Heart left ventricle (tissue), 16 donors: ENCODE measurements at regions not wholly inside any gene's neighbourhood (a gene's known extent, or its start where the extent isn't known, plus 50 kb on each side); places are given as distances from the start of the nearest gene placed in this dataset.

Experiments used
- ATAC-seq, 4 donors: fragments of 200-7000 bp; cut with Tn5 transposase; one replicate each; pipeline ENCODE4 v1.9.1; 2020 to 2022; ENCODE audit warnings: moderate library complexity in 4 of 4, mild to moderate bottlenecking in 3 of 4, moderate number of reproducible peaks in 1 of 4
- DNase-seq, 5 donors: peaks; one replicate each; pipeline ENCODE4 v3.0.0-alpha.2; 2020
- H3K27ac ChIP-seq, 12 donors: fragments of 200-600 bp; sonication (generic) in 4 of 12; one replicate each; pipeline versions ENCODE4 v1.5.0 to v1.8.0; 2016 to 2022; ENCODE audit warnings: mild to moderate bottlenecking in 2 of 12
- H3K27me3 ChIP-seq, 9 donors: fragments of 200-600 bp; sonication (generic) in 2 of 9; one replicate each; pipeline versions ENCODE4 v1.5.1 to v1.8.0; 2016 to 2022; ENCODE audit warnings: mild to moderate bottlenecking in 3 of 9
- H3K36me3 ChIP-seq, 9 donors: fragments of 200-600 bp; sonication (generic) in 2 of 9; one replicate each; pipeline versions ENCODE4 v1.5.0 to v1.8.0; 2018 to 2022; ENCODE audit warnings: mild to moderate bottlenecking in 2 of 9
- H3K4me1 ChIP-seq, 12 donors: fragments of 200-600 bp; sonication (generic) in 4 of 12; one replicate each; pipeline versions ENCODE4 v1.5.0 to v1.8.0; 2016 to 2022; ENCODE audit warnings: mild to moderate bottlenecking in 3 of 12
- H3K4me3 ChIP-seq, 12 donors: fragments of 200-600 bp; sonication (generic) in 4 of 12; one replicate each; pipeline versions ENCODE4 v1.5.0 to v1.8.0; 2017 to 2022; ENCODE audit warnings: mild to moderate bottlenecking in 9 of 12, moderate library complexity in 4 of 12
- H3K9me3 ChIP-seq, 12 donors: fragments of 200-600 bp; sonication (generic) in 4 of 12; one replicate each; pipeline versions ENCODE4 v1.5.0 to v1.8.0; 2016 to 2022; ENCODE audit warnings: mild to moderate bottlenecking in 1 of 12
- POLR2A ChIP-seq, 2 donors: fragments of 450-650 bp; IDR thresholded peaks; one replicate each; pipeline ENCODE4 v1.6.1; 2017; ENCODE audit warnings: antibody characterized with exemption in 2 of 2, mild to moderate bottlenecking in 2 of 2, moderate library complexity in 2 of 2
- WGBS, 4 donors: extraction: QIAGEN DNeasy Blood & Tissue Kit in 2 of 4; methylation state at CpG; one replicate each; pipeline versions ENCODE4 v1.1.5 to v1.1.7; 2013 to 2018; 5-methylcytosine and 5-hydroxymethylcytosine counted together
- intact Hi-C, 10 donors: fragments of 100-400 bp; cut with DNase I; formaldehyde crosslinking; loops; one replicate each; pipeline versions ENCODE4 v1.11.1 to v1.14.2; 2022
- TF ChIP-seq, protein P1 (sequence below), 12 donors: fragments of 200-600 bp; sonication (generic) in 4 of 12; IDR thresholded peaks; one replicate each; pipeline versions ENCODE4 v1.5.0 to v1.8.0; 2018 to 2022; ENCODE audit warnings: antibody characterized with exemption in 12 of 12, mild to moderate bottlenecking in 5 of 12
- donor health status: ischemic (EF 13 %, LVEDD 7.1; RV severe dilation, severe dysfunction).
- donor health status: healthy with polysubstance abuse.
- donor health status: DM: no; HTN: yes; CAD: no.
- donor health status: DM: no; HTN: no; CAD: no.
- donor health status: ischemic (EF 25% LVEDD 6.9; RV normal size, moderate dysfunction).
- donor health status: ischemic (EF 25% LVEDD 5.7; RV mildly dilated, moderate dysfunction).
- donor health status: healthy.
- donor health status: DM: yes; HTN: yes; CAD: no.
- donor health status: ischemic (EF 35%, LVEDD 5.7; RV mildly dilated, moderate dysfunction).
- donor health status: nonischemic (EF 11% LVEDD 7.7; RV severe dilation, severe dysfunction).
- donor health status: DM: yes; HTN: yes; CAD: no.
- donor health status: PGD.
- donor health status: ischemic (EF 29% LVEDD 5.4; RV normal size, mild dysfunction).
- donor health status: nonischemic (EF 23%, LVEDD 6.1; RV moderate dilation, normal function).

DNA sequence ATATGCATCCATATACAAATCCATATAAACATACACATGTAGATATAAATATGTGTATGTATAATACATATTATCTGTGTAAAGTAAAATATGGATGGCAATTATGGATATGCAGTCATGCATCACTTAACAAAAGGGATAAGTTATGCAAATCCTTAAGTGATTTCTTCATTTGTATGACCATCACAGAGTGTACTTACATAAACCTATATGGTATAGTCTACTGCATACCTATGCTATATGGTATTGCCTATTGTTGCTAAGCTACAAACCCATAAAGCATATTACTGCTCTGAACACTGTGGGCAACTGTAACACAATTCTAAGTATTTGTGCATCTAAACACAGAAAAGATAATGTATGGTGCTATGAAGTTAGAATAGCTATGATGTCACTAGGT is 227.2 kb downstream of the SLC6A15 start:
- H3K9me3 ChIP-seq, result no peaks in the 10 kb centered on the region
- TF ChIP-seq POLR2A (IDR thresholded peaks at IDR 0.05), result no peak
- TF ChIP-seq, protein P1, sequence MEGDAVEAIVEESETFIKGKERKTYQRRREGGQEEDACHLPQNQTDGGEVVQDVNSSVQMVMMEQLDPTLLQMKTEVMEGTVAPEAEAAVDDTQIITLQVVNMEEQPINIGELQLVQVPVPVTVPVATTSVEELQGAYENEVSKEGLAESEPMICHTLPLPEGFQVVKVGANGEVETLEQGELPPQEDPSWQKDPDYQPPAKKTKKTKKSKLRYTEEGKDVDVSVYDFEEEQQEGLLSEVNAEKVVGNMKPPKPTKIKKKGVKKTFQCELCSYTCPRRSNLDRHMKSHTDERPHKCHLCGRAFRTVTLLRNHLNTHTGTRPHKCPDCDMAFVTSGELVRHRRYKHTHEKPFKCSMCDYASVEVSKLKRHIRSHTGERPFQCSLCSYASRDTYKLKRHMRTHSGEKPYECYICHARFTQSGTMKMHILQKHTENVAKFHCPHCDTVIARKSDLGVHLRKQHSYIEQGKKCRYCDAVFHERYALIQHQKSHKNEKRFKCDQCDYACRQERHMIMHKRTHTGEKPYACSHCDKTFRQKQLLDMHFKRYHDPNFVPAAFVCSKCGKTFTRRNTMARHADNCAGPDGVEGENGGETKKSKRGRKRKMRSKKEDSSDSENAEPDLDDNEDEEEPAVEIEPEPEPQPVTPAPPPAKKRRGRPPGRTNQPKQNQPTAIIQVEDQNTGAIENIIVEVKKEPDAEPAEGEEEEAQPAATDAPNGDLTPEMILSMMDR (IDR thresholded peaks at IDR 0.05), result no peak
- H3K4me3 ChIP-seq, result no peak overlapping the region
- H3K4me1 ChIP-seq, result no peaks in the 10 kb centered on the region
- intact Hi-C loops, result no loop called here
- ATAC-seq (no peak), DNase-seq (no peak)
- H3K27me3 ChIP-seq, result no peaks in the 10 kb centered on the region
- H3K36me3 ChIP-seq, result no peaks in the 10 kb centered on the region
- no peak overlapping the region for H3K27ac ChIP-seq

GRCh38 chr12:84676787-84677186 is 235.8 kb downstream of the SLC6A15 start:
- Histone ChIP-seq H3K9me3 (no peaks in the 10 kb centered on the region), H3K27me3 (no peaks in the 10 kb centered on the region), H3K36me3 (no peaks in the 10 kb centered on the region), H3K27ac (no peak overlapping the region), H3K4me3 (no peak overlapping the region), H3K4me1 (no peaks in the 10 kb centered on the region)
- ATAC-seq, result no peak
- intact Hi-C loops, result no loop called here
- no peak for DNase-seq
- TF ChIP-seq, protein P1 (IDR thresholded peaks at IDR 0.05), result no peak
- TF ChIP-seq POLR2A (IDR thresholded peaks at IDR 0.05), result no peak

GRCh38 chr12:84661786-84662185 is 250.8 kb downstream of the SLC6A15 start:
- Histone ChIP-seq H3K4me3 (no peak overlapping the region), H3K27ac (no peak overlapping the region), H3K4me1 (no peaks in the 10 kb centered on the region), H3K36me3 (no peaks in the 10 kb centered on the region), H3K27me3 (no peaks in the 10 kb centered on the region), H3K9me3 (no peaks in the 10 kb centered on the region)
- ATAC-seq, result no peak
- no peak for DNase-seq
- intact Hi-C loops, result no loop called here
- TF ChIP-seq, protein P1 (IDR thresholded peaks at IDR 0.05), result no peak
- no peak for TF ChIP-seq POLR2A (IDR thresholded peaks at IDR 0.05)

DNA sequence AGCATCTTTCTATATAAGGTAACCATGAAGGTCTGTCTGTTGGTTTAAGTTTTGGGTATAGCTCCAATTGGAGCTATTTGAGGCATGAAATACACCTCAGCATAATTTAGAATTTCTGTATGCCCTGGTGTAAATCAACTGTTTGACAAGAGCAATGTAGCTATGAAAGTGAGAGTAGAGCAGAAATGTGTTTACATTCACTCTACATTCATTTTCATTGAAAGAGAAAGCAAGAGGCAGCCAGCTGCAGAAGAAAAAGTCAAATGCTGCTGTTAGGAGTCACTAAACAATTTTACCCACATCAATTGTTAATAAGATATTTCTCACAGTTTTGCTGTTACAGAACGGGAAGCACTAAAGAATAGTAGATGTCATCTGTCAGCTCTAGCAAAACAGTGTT is 252.5 kb downstream of the SLC6A15 start:
- no peak for TF ChIP-seq POLR2A (IDR thresholded peaks at IDR 0.05)
- TF ChIP-seq, protein P1 (IDR thresholded peaks at IDR 0.05), result no peak
- no peaks in the 10 kb centered on the region for H3K27me3 ChIP-seq
- WGBS, 4 donors, result 73 to 81% (median 74%) methylated on average over 1 of the region's 1 CpG
- H3K4me1 ChIP-seq, result no peaks in the 10 kb centered on the region
- H3K36me3 ChIP-seq, result no peaks in the 10 kb centered on the region
- DNase-seq, result no peak
- intact Hi-C loops, result no loop called here
- ATAC-seq, result no peak
- H3K4me3 ChIP-seq, result no peak overlapping the region
- no peak overlapping the region for H3K27ac ChIP-seq
- H3K9me3 ChIP-seq, result no peaks in the 10 kb centered on the region
